Hepatocyte (in vitro differentiated cells): ENCODE measurements at regions not wholly inside any gene's neighbourhood (a gene's known extent, or its start where the extent isn't known, plus 50 kb on each side); places are given as distances from the start of the nearest gene placed in this dataset.
A peak's percentile ranks its signal among the peaks of the same experiment; 100 is the strongest.

Experiments used
- DNase-seq: peaks from one replicate; pipeline ENCODE4 v3.0.0-alpha.2; 2016; ENCODE audit warnings: low spot score
- H2AFZ ChIP-seq: fragments of 200-600 bp; sonication (generic); 2 replicates; pipeline ENCODE4 v1.6.0; 2016; ENCODE audit warnings: antibody characterized with exemption, mild to moderate bottlenecking
- H3K27ac ChIP-seq: fragments of 200-600 bp; sonication (generic); 2 replicates; pipeline ENCODE4 v1.5.1; 2016; ENCODE audit warnings: mild to moderate bottlenecking
- H3K27me3 ChIP-seq: fragments of 200-600 bp; sonication (generic); 2 replicates; pipeline ENCODE4 v1.6.1; 2016
- H3K36me3 ChIP-seq: fragments of 200-600 bp; sonication (generic); replicated peaks from 2 replicates; pipeline ENCODE4 v1.5.1; 2016; ENCODE audit warnings: low read depth; ENCODE audit not compliant: insufficient read depth
- H3K4me1 ChIP-seq: fragments of 200-600 bp; sonication (generic); 2 replicates; pipeline ENCODE4 v1.5.1; 2016; ENCODE audit warnings: mild to moderate bottlenecking, moderate library complexity; ENCODE audit not compliant: insufficient read depth
- H3K4me2 ChIP-seq: fragments of 200-600 bp; sonication (generic); 2 replicates; pipeline ENCODE4 v1.6.0; 2016
- H3K4me3 ChIP-seq: fragments of 200-600 bp; sonication (generic); 2 replicates; pipeline ENCODE4 v1.5.1; 2016; ENCODE audit warnings: mild to moderate bottlenecking
- H3K79me2 ChIP-seq: fragments of 200-600 bp; sonication (generic); 2 replicates; pipeline ENCODE4 v1.6.0; 2017; ENCODE audit warnings: mild to moderate bottlenecking
- H3K9me2 ChIP-seq: fragments of 200-600 bp; sonication (generic); replicated peaks from 2 replicates; pipeline ENCODE4 v1.6.0; 2017; ENCODE audit warnings: mild to moderate bottlenecking; ENCODE audit not compliant: insufficient read depth
- H3K9me3 ChIP-seq: fragments of 200-600 bp; sonication (generic); 2 replicates; pipeline ENCODE4 v1.5.1; 2016; ENCODE audit warnings: low read depth, mild to moderate bottlenecking
- H4K20me1 ChIP-seq: fragments of 200-600 bp; sonication (generic); 2 replicates; pipeline ENCODE4 v1.6.0; 2016; ENCODE audit warnings: mild to moderate bottlenecking; ENCODE audit not compliant: insufficient read depth, poor library complexity, severe bottlenecking
- CTCF ChIP-seq: fragments of 200-600 bp; sonication (generic); IDR thresholded peaks from 2 replicates; pipeline ENCODE4 v1.5.1; 2016; ENCODE audit warnings: antibody characterized with exemption, mild to moderate bottlenecking; ENCODE audit not compliant: poor library complexity
- EZH2 ChIP-seq: fragments of 200-600 bp; sonication (generic); IDR thresholded peaks from 2 replicates; pipeline ENCODE4 v1.6.1; 2016; ENCODE audit warnings: antibody characterized with exemption, mild to moderate bottlenecking, borderline replicate concordance
- EZH2phosphoT487 ChIP-seq: fragments of 200-600 bp; sonication (generic); IDR thresholded peaks from one replicate; pipeline ENCODE4 v1.6.1; 2018; ENCODE audit warnings: antibody characterized with exemption, mild to moderate bottlenecking, low read depth, moderate library complexity; ENCODE audit not compliant: unreplicated experiment, severe bottlenecking
- WGBS: methylation state at CpG from one replicate; pipeline ENCODE4 v1.1.6; 2016; ENCODE audit warnings: low lambda C conversion rate; ENCODE audit errors: missing lambda C conversion rate; 5-methylcytosine and 5-hydroxymethylcytosine counted together

GRCh38 chr3:64756398-64756986, 68.7 kb upstream of the ADAMTS9 start:
- peak overlapping the region; percentile 42 for H3K4me2 ChIP-seq

GRCh38 chr3:64748244-64748904, 60.6 kb upstream of the ADAMTS9 start:
- Histone ChIP-seq H3K36me3 (no peaks in the 10 kb centered on the region), H3K4me3 (no peak overlapping the region), H3K27ac (no peak overlapping the region), H2AFZ (no peak overlapping the region), H3K27me3 (no peaks in the 10 kb centered on the region), H3K4me2 (no peak overlapping the region), H3K9me3 (no peaks in the 10 kb centered on the region), H3K4me1 (peaks cover 7% of the 10 kb centered on the region), H3K9me2 (no peaks in the 10 kb centered on the region), H3K79me2 (no peaks in the 10 kb centered on the region), H4K20me1 (no peaks in the 10 kb centered on the region)
- WGBS = 49% methylated on average over 6 of the region's 6 CpGs
- DNase-seq = no peak
- no peak for TF ChIP-seq CTCF
- no peak for TF ChIP-seq EZH2phosphoT487
- TF ChIP-seq EZH2 = no peak

More at GRCh38 chr3:64756398-64756986, 68.7 kb upstream of the ADAMTS9 start:
- H3K9me3 ChIP-seq = no peaks in the 10 kb centered on the region
- H3K4me3 ChIP-seq = no peak overlapping the region
- H3K27ac ChIP-seq = peak overlapping the region; percentile 18
- H3K4me1 ChIP-seq = no peaks in the 10 kb centered on the region
- 87% methylated on average over 2 of the region's 2 CpGs for WGBS
- H3K27me3 ChIP-seq = no peaks in the 10 kb centered on the region
- H3K36me3 ChIP-seq = no peaks in the 10 kb centered on the region
- H3K79me2 ChIP-seq = no peaks in the 10 kb centered on the region
- H4K20me1 ChIP-seq = no peaks in the 10 kb centered on the region
- no peak for DNase-seq
- TF ChIP-seq CTCF (no peak), EZH2 (no peak), EZH2phosphoT487 (no peak)
- H3K9me2 ChIP-seq = no peaks in the 10 kb centered on the region
- peak overlapping the region; percentile 38 for H2AFZ ChIP-seq

GRCh38 chr3:64747679-64748078, 59.9 kb upstream of the ADAMTS9 start:
- Histone ChIP-seq H3K79me2 (no peaks in the 10 kb centered on the region), H3K27ac (no peak overlapping the region), H3K9me3 (no peaks in the 10 kb centered on the region), H3K9me2 (no peaks in the 10 kb centered on the region), H2AFZ (no peak overlapping the region), H3K36me3 (no peaks in the 10 kb centered on the region), H3K4me2 (no peak overlapping the region), H3K4me3 (no peak overlapping the region), H3K27me3 (no peaks in the 10 kb centered on the region), H4K20me1 (no peaks in the 10 kb centered on the region), H3K4me1 (peaks cover 7% of the 10 kb centered on the region)
- DNase-seq = no peak
- TF ChIP-seq CTCF = no peak
- TF ChIP-seq EZH2phosphoT487 = no peak
- no peak for TF ChIP-seq EZH2
- 93% methylated on average over 4 of the region's 4 CpGs for WGBS
